ENCODE measurements at regions not wholly inside any gene's neighbourhood (a gene's known extent, or its start where the extent isn't known, plus 50 kb on each side); places are given as distances from the start of the nearest gene placed in this dataset.

- TF ChIP-seq CTCF (IDR thresholded peaks at IDR 0.05) (no peak), POLR2A (IDR thresholded peaks at IDR 0.05) (no peak), EP300 (IDR thresholded peaks at IDR 0.05) (no peak)
Measured at GRCh38 chr1:170871868-170872267, 63.5 kb upstream of the MROH9 start.

Measured in ovary (tissue), 3 donors.